ENCODE measurements at regions not wholly inside any gene's neighbourhood (a gene's known extent, or its start where the extent isn't known, plus 50 kb on each side); places are given as distances from the start of the nearest gene placed in this dataset.

- H3F3A ChIP-seq (ENCODE audit: low read length, unreplicated experiment): peaks cover 7% of the 10 kb centered on the region
- H3K4me2 ChIP-seq (ENCODE audit: low read length): peak overlapping the region; percentile 20
- H3K9me2 ChIP-seq (replicated peaks; ENCODE audit: low read length): no peaks in the 10 kb centered on the region
- no peaks in the 10 kb centered on the region for H3K36me3 ChIP-seq (ENCODE audit: low read depth, low read length)
- no peaks in the 10 kb centered on the region for H4K20me1 ChIP-seq (ENCODE audit: low read length)
- ATAC-seq (no peak), DNase-seq (no peak)
- BruUV-seq (replicated peaks): no TSS peak
- CTCF ChIA-PET: no interaction called here
- no peaks in the 10 kb centered on the region for H3K9me3 ChIP-seq (ENCODE audit: low read length)
- H3K27me3 ChIP-seq (ENCODE audit: low read length): no peaks in the 10 kb centered on the region
- no peak for TF ChIP-seq CTCF (conservative IDR thresholded peaks at IDR 0.05; ENCODE audit: low read depth, low read length)
- no peak for TF ChIP-seq EZH2phosphoT487 (IDR thresholded peaks at IDR 0.05; ENCODE audit: borderline replicate concordance, low read length)
- peak overlapping the region; percentile 91 for H3K27ac ChIP-seq (ENCODE audit: low read length)
- intact Hi-C loops (cut with micrococcal nuclease): loop anchor here (10.0 kb wide), 2 partner anchors 269 to 349 kb away; no protein-coding TSS in a partner anchor
- POLR2A ChIA-PET (ENCODE audit: unreplicated experiment): no interaction called here
- H3K4me3 ChIP-seq (ENCODE audit: low read length): no peak overlapping the region
- H3K9ac ChIP-seq (ENCODE audit: low read length): no peak overlapping the region
- peak overlapping the region; percentile 58; the same call in 1 of the 2 replicates for H2AFZ ChIP-seq (ENCODE audit: low read length)
- no peaks in the 10 kb centered on the region for H3K79me2 ChIP-seq (ENCODE audit: low read length)
- peaks cover 45% of the 10 kb centered on the region for H3K4me1 ChIP-seq (ENCODE audit: insufficient read depth, low read length)
These were observed 343.4 kb upstream of the KITLG start for GRCh38 chr12:88923631-88924030.

- no peaks in the 10 kb centered on the region for H3K36me3 ChIP-seq (ENCODE audit: low read depth, low read length)
- no peak overlapping the region for H3K4me3 ChIP-seq (ENCODE audit: low read length)
- ChIA-PET POLR2A (ENCODE audit: unreplicated experiment) (no interaction called here), CTCF (no interaction called here)
- H3F3A ChIP-seq (ENCODE audit: low read length, unreplicated experiment): peaks cover 7% of the 10 kb centered on the region
- no peak overlapping the region for H3K9ac ChIP-seq (ENCODE audit: low read length)
- BruUV-seq (replicated peaks): no TSS peak
- H3K9me2 ChIP-seq (replicated peaks; ENCODE audit: low read length): no peaks in the 10 kb centered on the region
- H3K27me3 ChIP-seq (ENCODE audit: low read length): no peaks in the 10 kb centered on the region
- intact Hi-C loops (cut with micrococcal nuclease): loop anchor here (10.0 kb wide), 2 partner anchors 268 to 348 kb away; no protein-coding TSS in a partner anchor
- H3K79me2 ChIP-seq (ENCODE audit: low read length): no peaks in the 10 kb centered on the region
- no peaks in the 10 kb centered on the region for H4K20me1 ChIP-seq (ENCODE audit: low read length)
- TF ChIP-seq EZH2phosphoT487 (IDR thresholded peaks at IDR 0.05; ENCODE audit: borderline replicate concordance, low read length): no peak
- TF ChIP-seq CTCF (conservative IDR thresholded peaks at IDR 0.05; ENCODE audit: low read depth, low read length): no peak
- no peak for TF ChIP-seq EZH2 (IDR thresholded peaks at IDR 0.05; ENCODE audit: low read length, unreplicated experiment)
- ATAC-seq (no peak), DNase-seq (no peak)
- H3K9me3 ChIP-seq (ENCODE audit: low read length): no peaks in the 10 kb centered on the region
- no peak overlapping the region for H3K27ac ChIP-seq (ENCODE audit: low read length)
- H3K4me1 ChIP-seq (ENCODE audit: insufficient read depth, low read length): peaks cover 45% of the 10 kb centered on the region
- H3K4me2 ChIP-seq (ENCODE audit: low read length): no peak overlapping the region
- H2AFZ ChIP-seq (ENCODE audit: low read length): no peak overlapping the region
These were observed 342.5 kb upstream of the KITLG start for GRCh38 chr12:88922816-88923215.

GRCh38 chr12:88921890-88922532 is 341.7 kb upstream of the KITLG start:
- H3K9ac ChIP-seq (ENCODE audit: low read length): no peak overlapping the region
- no peak overlapping the region for H3K4me2 ChIP-seq (ENCODE audit: low read length)
- no peak overlapping the region for H2AFZ ChIP-seq (ENCODE audit: low read length)
- BruUV-seq (replicated peaks): no TSS peak
- H3F3A ChIP-seq (ENCODE audit: low read length, unreplicated experiment): peaks cover 7% of the 10 kb centered on the region
- no peaks in the 10 kb centered on the region for H3K79me2 ChIP-seq (ENCODE audit: low read length)
- DNase-seq (no peak), ATAC-seq (no peak)
- H3K27me3 ChIP-seq (ENCODE audit: low read length): no peaks in the 10 kb centered on the region
- intact Hi-C loops (cut with micrococcal nuclease): loop anchor here (10.0 kb wide), 2 partner anchors 267 to 347 kb away; no protein-coding TSS in a partner anchor
- no peaks in the 10 kb centered on the region for H3K36me3 ChIP-seq (ENCODE audit: low read depth, low read length)
- H3K27ac ChIP-seq (ENCODE audit: low read length): no peak overlapping the region
- H3K9me2 ChIP-seq (replicated peaks; ENCODE audit: low read length): no peaks in the 10 kb centered on the region
- ChIA-PET CTCF (no interaction called here), POLR2A (ENCODE audit: unreplicated experiment) (no interaction called here)
- H3K4me1 ChIP-seq (ENCODE audit: insufficient read depth, low read length): peaks cover 39% of the 10 kb centered on the region
- H4K20me1 ChIP-seq (ENCODE audit: low read length): no peaks in the 10 kb centered on the region
- H3K4me3 ChIP-seq (ENCODE audit: low read length): no peak overlapping the region
- no peaks in the 10 kb centered on the region for H3K9me3 ChIP-seq (ENCODE audit: low read length)
- TF ChIP-seq EZH2phosphoT487 (IDR thresholded peaks at IDR 0.05; ENCODE audit: borderline replicate concordance, low read length): no peak
